NCI-H2196 (cell line): ENCODE measurements at regions not wholly inside any gene's neighbourhood (a gene's known extent, or its start where the extent isn't known, plus 50 kb on each side); places are given as distances from the start of the nearest gene placed in this dataset.

ENCODE experiments used
- DNase-seq: peaks from one replicate; lab custom pipeline; 2025; ENCODE audit not compliant: unreplicated experiment; lab: John Stamatoyannopoulos, UW

- no peak for DNase-seq
Measured at GRCh38 chr9:87237336-87237735, 260.3 kb upstream of the DAPK1 start.

DNA sequence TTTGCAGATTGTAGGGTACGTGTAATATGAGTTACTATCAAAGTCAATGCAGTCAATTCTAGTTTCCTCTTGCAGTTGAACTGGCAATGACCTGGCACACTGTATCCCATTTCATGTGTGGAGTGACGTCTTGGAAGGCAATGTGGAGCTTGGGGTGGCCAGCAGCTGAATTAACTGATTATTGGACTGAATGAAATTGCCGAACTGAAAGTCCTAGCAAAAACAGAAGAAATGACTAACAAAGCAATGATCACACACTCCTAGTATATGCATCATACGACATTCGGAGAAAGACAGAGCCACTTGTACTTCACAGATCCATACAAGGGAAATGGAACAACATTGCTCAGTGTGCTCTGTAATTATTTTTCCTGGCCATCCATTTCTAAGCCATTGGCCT, 259.1 kb upstream of the DAPK1 start:
- no peak for DNase-seq

- no peak for DNase-seq
Measured at GRCh38 chr9:87239312-87239711, 258.4 kb upstream of the DAPK1 start.

- DNase-seq, result no peak
Measured at GRCh38 chr9:87243602-87244001, 254.1 kb upstream of the DAPK1 start.

DNA sequence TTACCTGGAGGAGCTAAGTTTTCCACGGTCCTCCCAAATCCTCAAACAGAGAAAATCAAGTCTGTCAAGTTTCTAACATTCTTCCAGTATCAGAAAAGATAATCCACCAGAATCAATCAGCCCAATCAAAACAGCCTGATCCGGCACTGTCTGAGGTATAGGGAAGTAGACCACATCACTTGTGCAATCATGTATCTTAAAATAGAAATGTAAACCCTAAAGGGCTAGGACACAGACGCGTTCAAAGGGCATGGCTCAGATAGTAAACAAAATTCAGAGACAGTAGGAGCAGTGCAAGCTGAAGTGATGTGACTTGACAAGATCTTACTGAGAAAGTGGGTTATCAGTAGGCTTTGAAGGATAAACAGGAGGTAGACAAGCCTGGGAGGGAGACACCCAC, 252.4 kb upstream of the DAPK1 start:
- no peak for DNase-seq

GRCh38 chr9:87247097-87247496, 250.6 kb upstream of the DAPK1 start:
- DNase-seq, result no peak

DNA sequence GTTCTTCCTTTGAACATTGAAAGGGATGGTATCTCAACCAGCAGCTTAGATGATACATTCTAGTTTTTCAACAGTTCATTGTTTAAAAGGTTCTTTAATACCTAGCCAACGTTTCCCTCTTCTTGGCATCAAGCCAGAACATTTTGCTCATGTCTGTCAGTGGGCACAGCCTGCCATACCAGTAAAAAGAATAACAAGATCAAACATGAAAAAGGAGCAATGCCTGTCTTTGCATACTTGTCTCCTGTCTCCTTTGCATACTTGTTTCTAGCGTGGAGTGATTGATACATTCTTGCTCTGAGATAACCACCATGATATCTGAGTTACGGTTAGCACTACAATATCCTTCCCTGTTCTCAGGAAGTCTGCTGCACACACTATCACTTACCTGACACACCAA, 248.6 kb upstream of the DAPK1 start:
- DNase-seq, result no peak

DNA sequence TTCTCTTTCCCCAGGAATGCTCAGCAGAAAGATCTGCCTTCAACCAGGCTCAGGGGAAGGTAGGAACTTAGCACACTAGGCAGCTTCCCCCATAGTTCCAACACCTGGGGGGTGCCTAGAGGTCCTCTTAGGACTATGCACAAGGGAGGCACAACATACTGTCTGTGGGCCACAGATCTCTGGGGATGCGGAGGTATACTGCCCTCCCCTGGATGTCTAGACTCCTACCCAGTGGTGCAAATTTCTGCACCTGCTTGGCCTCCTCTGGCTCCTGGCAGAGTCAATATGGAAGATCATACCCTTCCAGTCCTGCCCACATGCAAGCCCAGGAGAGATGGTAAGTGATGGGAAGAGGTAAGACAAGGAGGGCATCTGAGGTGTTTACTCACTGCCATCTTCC, 247.5 kb upstream of the DAPK1 start:
- DNase-seq, result no peak

GRCh38 chr9:87255431-87256155, 242.1 kb upstream of the DAPK1 start:
- no peak for DNase-seq

GRCh38 chr9:87256973-87257372, 240.7 kb upstream of the DAPK1 start:
- no peak for DNase-seq

DNA sequence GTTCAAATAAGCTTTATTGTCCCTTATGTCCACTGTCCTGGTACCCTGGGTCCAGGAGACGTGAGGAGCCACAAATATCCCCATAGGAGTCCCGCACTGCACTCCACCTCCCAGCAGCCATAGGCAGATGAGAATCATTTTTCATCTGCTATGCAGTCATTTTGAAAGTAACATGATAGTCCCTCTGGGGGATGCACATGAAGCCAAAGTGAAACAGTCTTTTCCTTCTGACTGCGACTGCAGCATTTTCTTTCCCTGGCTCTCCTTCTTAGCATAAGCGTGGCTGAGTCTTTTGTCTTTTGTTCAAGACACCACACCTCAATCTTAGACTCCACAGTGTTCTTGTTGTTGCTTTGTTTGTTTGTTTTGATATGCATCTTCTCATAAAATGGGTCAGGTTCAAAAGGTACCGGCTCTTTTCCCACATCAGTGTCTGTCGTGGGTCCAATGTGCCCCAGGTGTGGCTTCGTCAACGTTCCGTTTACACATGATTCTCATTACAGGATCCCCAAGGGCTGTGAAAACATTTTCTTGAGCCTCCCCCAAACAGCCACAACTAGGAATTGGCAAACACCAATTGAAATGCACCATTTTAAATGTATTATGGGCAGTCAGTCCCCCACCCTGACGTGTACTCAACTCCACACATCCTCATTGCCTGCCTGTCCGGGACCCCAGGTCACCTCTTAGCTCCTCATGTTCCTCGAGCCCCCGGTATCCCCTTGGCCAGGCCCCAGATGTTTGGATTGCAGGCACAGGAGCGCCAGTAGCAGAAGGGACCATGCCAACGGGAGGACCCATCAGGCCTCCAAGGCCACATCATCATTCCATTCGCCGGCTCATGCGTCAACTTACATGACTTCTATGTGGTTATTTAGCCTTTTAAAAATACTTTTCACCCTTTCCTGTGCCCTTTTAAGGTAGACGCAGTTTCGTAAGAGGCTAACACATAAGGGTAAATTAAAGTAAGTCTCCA, 237.8 kb upstream of the DAPK1 start:
- no peak for DNase-seq

GRCh38 chr9:87263291-87263690, 234.4 kb upstream of the DAPK1 start:
- no peak for DNase-seq

GRCh38 chr9:87266697-87267096, 231.0 kb upstream of the DAPK1 start:
- DNase-seq, result no peak

- DNase-seq, result no peak
Measured at GRCh38 chr9:87267251-87268070, 230.2 kb upstream of the DAPK1 start.

GRCh38 chr9:87269296-87270176, 228.1 kb upstream of the DAPK1 start:
- no peak for DNase-seq

- no peak for DNase-seq
Measured at GRCh38 chr9:87270221-87270847, 227.3 kb upstream of the DAPK1 start.

DNA sequence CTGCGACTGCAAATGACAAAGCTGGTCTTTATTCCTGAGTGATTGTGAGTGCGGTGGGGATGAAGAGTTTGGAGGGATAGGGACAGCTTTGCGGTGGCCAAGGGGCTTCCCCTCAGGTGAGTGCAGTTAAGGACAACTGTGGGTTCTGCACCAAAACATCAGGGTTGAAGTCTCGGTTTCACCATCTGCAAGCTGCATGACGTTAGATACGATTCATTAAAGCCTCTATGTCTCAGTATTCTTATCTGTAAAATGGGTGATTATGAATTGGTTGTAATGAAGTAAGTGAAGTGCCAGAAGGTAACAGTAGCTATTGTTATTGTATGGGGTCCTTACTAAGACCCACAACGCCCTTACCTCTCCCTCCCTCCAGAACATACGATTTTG, 226.8 kb upstream of the DAPK1 start:
- DNase-seq, result no peak

DNA sequence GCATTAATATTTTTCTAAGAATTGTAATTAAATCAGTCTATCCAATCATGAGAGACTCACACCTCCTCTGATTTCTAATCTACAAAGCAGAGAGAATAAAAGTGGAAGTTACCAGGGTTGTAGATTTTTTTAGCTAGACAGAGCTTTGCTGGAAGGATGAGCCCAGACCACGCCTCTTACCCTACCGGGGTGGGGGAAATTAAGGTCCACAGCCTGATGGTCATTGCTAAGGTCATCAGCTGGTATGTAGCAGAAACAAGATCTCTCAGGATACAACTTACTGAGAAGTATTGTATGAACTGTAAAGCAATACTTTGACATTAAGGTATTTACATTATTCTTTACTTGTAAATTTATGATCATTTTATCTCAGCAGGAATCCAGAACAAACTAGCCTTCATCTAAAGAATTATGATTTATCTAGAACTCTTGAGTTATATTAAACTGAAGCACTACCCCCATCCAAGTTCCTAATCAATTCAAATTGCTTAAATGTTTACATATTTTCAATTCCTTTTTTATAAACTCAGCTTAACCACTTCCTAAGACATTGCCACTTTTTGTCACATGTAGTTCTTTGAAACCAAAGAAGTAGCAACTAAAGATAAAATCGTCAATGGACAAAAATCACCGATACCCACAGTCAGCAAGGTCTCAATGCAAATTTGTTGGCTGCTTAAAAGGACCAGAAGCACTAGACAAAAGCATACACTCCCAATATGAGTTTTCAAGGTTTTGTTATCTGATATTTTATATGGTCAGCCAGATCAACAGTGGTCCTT, 225.8 kb upstream of the DAPK1 start:
- no peak for DNase-seq

- no peak for DNase-seq
Measured at GRCh38 chr9:87275047-87275725, 222.5 kb upstream of the DAPK1 start.
